H1 (cell line): ENCODE measurements at regions not wholly inside any gene's neighbourhood (a gene's known extent, or its start where the extent isn't known, plus 50 kb on each side); places are given as distances from the start of the nearest gene placed in this dataset.

Source experiments
- CTCF ChIA-PET: fragments of 300-600 bp; sonication (Branson Sonifier 250); formaldehyde crosslinking; loops from one replicate; lab custom pipeline; 2021; ENCODE audit not compliant: partially characterized antibody; lab: Charles Lee
- POLR2A ChIA-PET: fragments of 300-600 bp; sonication (Branson Sonifier 250); formaldehyde crosslinking; loops from one replicate; lab custom pipeline; 2021; ENCODE audit warnings: inconsistent platforms; ENCODE audit not compliant: partially characterized antibody; lab: Charles Lee
- DNase-seq, 2 experiments: peaks; one replicate each; pipeline versions ENCODE4 v3.0.0 to v3.0.0-alpha.2; 2010 to 2022; ENCODE audit warnings: low spot score in 2 of 2, low read depth in 1 of 2, mixed read lengths in 1 of 2
- FAIRE-seq: peaks from 2 replicates; lab custom pipeline; 2011; peaks lifted over from hg19 to GRCh38; lab: Jason Lieb, UNC
- H2AFZ ChIP-seq: 2 replicates; pipeline ENCODE4 v1.8.1; 2012; ENCODE audit warnings: low read length, inconsistent platforms
- H2AK5ac ChIP-seq: 2 replicates; pipeline ENCODE4 v1.6.1; 2013; ENCODE audit warnings: low read depth, low read length
- H2BK120ac ChIP-seq: replicated peaks from 2 replicates; pipeline ENCODE3; 2013; ENCODE audit warnings: low read depth, low read length, inconsistent platforms
- H2BK12ac ChIP-seq: 2 replicates; pipeline ENCODE4 v1.6.1; 2013; ENCODE audit warnings: low read depth, low read length
- H2BK15ac ChIP-seq: 2 replicates; pipeline ENCODE4 v1.6.1; 2013; ENCODE audit warnings: low read length
- H2BK20ac ChIP-seq: 2 replicates; pipeline ENCODE4 v1.6.1; 2013; ENCODE audit warnings: low read length
- H2BK5ac ChIP-seq: 2 replicates; pipeline ENCODE4 v1.6.1; 2013; ENCODE audit warnings: low read depth, low read length
- H3K14ac ChIP-seq: 2 replicates; pipeline ENCODE4 v1.6.1; 2013; ENCODE audit warnings: inconsistent platforms; ENCODE audit not compliant: insufficient read length
- H3K18ac ChIP-seq: 2 replicates; pipeline ENCODE4 v1.6.1; 2013; ENCODE audit warnings: low read length; ENCODE audit errors: extremely low read depth
- H3K23ac ChIP-seq: 2 replicates; pipeline ENCODE4 v1.6.1; 2013; ENCODE audit warnings: inconsistent platforms; ENCODE audit not compliant: insufficient read length
- H3K23me2 ChIP-seq: 2 replicates; pipeline ENCODE4 v1.6.1; 2013; ENCODE audit warnings: low read depth, low read length
- H3K27ac ChIP-seq: 2 replicates; pipeline ENCODE4 v1.6.1; 2011; ENCODE audit warnings: low read depth, low read length, inconsistent platforms
- H3K27me3 ChIP-seq, 4 experiments: replicated peaks in 1 of 4; 1 replicate in 1 of 4; 2 replicates in 3 of 4; pipeline versions ENCODE4 v1.6.1 to v1.8.1; 2011 to 2013; ENCODE audit warnings: low read length in 3 of 4, mild to moderate bottlenecking in 3 of 4, inconsistent platforms in 2 of 4, mixed read lengths in 2 of 4, moderate library complexity in 1 of 4; ENCODE audit not compliant: control insufficient read depth in 3 of 4, insufficient read depth in 3 of 4; ENCODE audit errors: extremely low read depth in 1 of 4
- H3K36me3 ChIP-seq, 4 experiments: 2 replicates each; pipeline versions ENCODE4 v1.6.1 to v1.8.1; 2011 to 2013; ENCODE audit warnings: mild to moderate bottlenecking in 4 of 4, low read length in 3 of 4, moderate library complexity in 2 of 4, control low read depth in 1 of 4, inconsistent platforms in 1 of 4; ENCODE audit not compliant: insufficient read depth in 4 of 4, control insufficient read depth in 2 of 4
- H3K4ac ChIP-seq: replicated peaks from 2 replicates; pipeline ENCODE3; 2013; ENCODE audit warnings: low read length, low read depth, mixed read lengths, inconsistent platforms; ENCODE audit not compliant: insufficient read length
- H3K4me1 ChIP-seq, 4 experiments: replicated peaks in 1 of 4; 1 replicate in 1 of 4; 2 replicates in 3 of 4; pipeline versions ENCODE4 v1.6.1 to v1.8.1; 2011 to 2013; ENCODE audit warnings: low read length in 3 of 4, inconsistent platforms in 2 of 4, mixed read lengths in 1 of 4; ENCODE audit not compliant: insufficient read depth in 4 of 4, control insufficient read depth in 3 of 4
- H3K4me2 ChIP-seq, 2 experiments: 2 replicates each; pipeline versions ENCODE4 v1.6.1 to v1.8.1; 2011 to 2013; ENCODE audit warnings: low read depth in 2 of 2, low read length in 2 of 2, control low read depth in 1 of 2, inconsistent platforms in 1 of 2, mild to moderate bottlenecking in 1 of 2; ENCODE audit not compliant: insufficient read depth in 1 of 2
- H3K4me3 ChIP-seq, 4 experiments: fragments of 200-600, 300-600 bp in 1 of 4; sonication (generic), shearing (Covaris generic), sonication (Bioruptor Twin) in 1 of 4; 2 replicates each; pipeline versions ENCODE4 v1.5.1 to v1.8.1; 2011 to 2016; ENCODE audit warnings: low read length in 4 of 4, low read depth in 3 of 4, control low read depth in 2 of 4, inconsistent platforms in 2 of 4, mild to moderate bottlenecking in 2 of 4, mixed read lengths in 1 of 4, moderate library complexity in 1 of 4; ENCODE audit not compliant: insufficient read depth in 2 of 4; ENCODE audit errors: extremely low read depth in 1 of 4
- H3K56ac ChIP-seq: replicated peaks from 2 replicates; pipeline ENCODE3; 2013; ENCODE audit warnings: low read depth, mild to moderate bottlenecking, mixed read lengths, low read length, inconsistent platforms; ENCODE audit not compliant: insufficient read length
- H3K79me1 ChIP-seq: 2 replicates; pipeline ENCODE4 v1.6.1; 2013; ENCODE audit warnings: low read depth, low read length, control low read depth
- H3K79me2 ChIP-seq, 2 experiments: 2 replicates each; pipeline versions ENCODE4 v1.6.1 to v1.8.1; 2012 to 2013; ENCODE audit warnings: low read length in 2 of 2, mild to moderate bottlenecking in 2 of 2, inconsistent platforms in 1 of 2; ENCODE audit not compliant: insufficient read depth in 2 of 2, control insufficient read depth in 1 of 2
- H3K9ac ChIP-seq, 4 experiments: replicated peaks in 1 of 4; 1 replicate in 1 of 4; 2 replicates in 3 of 4; pipeline versions ENCODE4 v1.6.1 to v1.8.1; 2011 to 2013; ENCODE audit warnings: low read depth in 3 of 4, low read length in 3 of 4, control low read depth in 2 of 4, mild to moderate bottlenecking in 2 of 4, moderate library complexity in 2 of 4, inconsistent platforms in 1 of 4; ENCODE audit errors: extremely low read depth in 1 of 4
- H3K9me3 ChIP-seq, 2 experiments: 2 replicates each; pipeline versions ENCODE4 v1.6.1 to v1.8.1; 2012 to 2013; ENCODE audit warnings: mild to moderate bottlenecking in 2 of 2, moderate library complexity in 2 of 2, control low read depth in 1 of 2, inconsistent platforms in 1 of 2, low read depth in 1 of 2, low read length in 1 of 2, mixed read lengths in 1 of 2; ENCODE audit not compliant: insufficient read depth in 2 of 2
- H4K20me1 ChIP-seq, 2 experiments: replicated peaks in 1 of 2; 2 replicates each; pipeline versions ENCODE3 to v1.8.1; 2011 to 2013; ENCODE audit warnings: inconsistent platforms in 2 of 2, low read length in 2 of 2, mild to moderate bottlenecking in 1 of 2; ENCODE audit not compliant: insufficient read depth in 2 of 2, control insufficient read depth in 1 of 2
- H4K5ac ChIP-seq: 2 replicates; pipeline ENCODE4 v1.6.1; 2013; ENCODE audit warnings: low read length, low read depth, mixed read lengths, inconsistent platforms; ENCODE audit not compliant: insufficient read length
- H4K8ac ChIP-seq: 2 replicates; pipeline ENCODE4 v1.8.0; 2013; ENCODE audit warnings: mild to moderate bottlenecking, moderate library complexity, low read length, inconsistent platforms; ENCODE audit not compliant: insufficient read depth; ENCODE audit errors: extremely low read depth
- H4K91ac ChIP-seq: replicated peaks from 2 replicates; pipeline ENCODE3; 2013; ENCODE audit warnings: low read length, mixed read lengths, inconsistent platforms; ENCODE audit not compliant: insufficient read length
- EZH2 ChIP-seq: fragments of 200-600 bp; sonication (generic); IDR thresholded peaks from 2 replicates; pipeline ENCODE4 v1.7.1; 2012; ENCODE audit warnings: low read depth, mild to moderate bottlenecking, moderate library complexity, low read length, inconsistent platforms; ENCODE audit not compliant: severe bottlenecking
- SIN3A ChIP-seq, 2 experiments: IDR thresholded peaks in 1 of 2; conservative IDR thresholded peaks in 1 of 2; 2 replicates each; pipeline ENCODE4 v1.6.1; 2011 to 2012; ENCODE audit warnings: low read length in 2 of 2, improper control_type of control experiment in 1 of 2, low read depth in 1 of 2, mild to moderate bottlenecking in 1 of 2
- WGBS, 2 experiments: shearing (Covaris generic) in 1 of 2; methylation state at CpG; one replicate each; pipeline versions ENCODE4 v1.1.6 to v1.1.7; 2013 to 2015; ENCODE audit warnings: low lambda C conversion rate in 2 of 2, mixed read lengths in 2 of 2, inconsistent platforms in 1 of 2, low coverage in 1 of 2, missing lambda C conversion rate in 1 of 2; ENCODE audit not compliant: insufficient replicate concordance in 2 of 2, insufficient coverage in 1 of 2, insufficient read length in 1 of 2; ENCODE audit errors: extremely low coverage in 1 of 2, missing lambda C conversion rate in 1 of 2; 5-methylcytosine and 5-hydroxymethylcytosine counted together

DNA sequence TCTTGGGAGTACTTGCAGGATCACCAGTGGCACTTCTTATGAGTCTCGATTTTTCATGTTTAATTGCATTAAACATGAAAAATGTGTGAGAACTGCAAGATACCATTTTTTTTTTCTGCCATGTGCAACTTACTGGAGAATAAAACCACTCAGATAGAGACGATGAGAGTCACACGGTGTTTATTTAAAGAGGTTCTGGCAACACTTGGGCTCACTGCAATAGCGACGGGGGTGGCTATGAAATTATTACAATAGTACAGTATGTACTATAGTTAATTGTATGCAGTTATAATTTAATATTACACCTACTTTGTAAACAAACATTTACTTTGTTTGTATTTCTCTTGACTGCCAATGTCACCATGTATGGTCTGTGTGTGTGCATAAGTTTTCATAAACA is 479.8 kb downstream of the NUP35 start:
- WGBS, 2 experiments: 92% methylated on average over 5 of the region's 5 CpGs; no CpG with 5 or more reads in 1 of the 2 experiments
- Histone ChIP-seq H3K4me2 (no peak overlapping the region), H3K9ac (no peak overlapping the region), H3K27ac (no peak overlapping the region), H2BK5ac (no peak overlapping the region), H2BK20ac (no peak overlapping the region), H2BK120ac (no peak overlapping the region), H3K56ac (no peak overlapping the region), H4K8ac (no peak overlapping the region), H4K5ac (no peak overlapping the region), H2BK12ac (no peak overlapping the region), H4K20me1 (no peaks in the 10 kb centered on the region), H2AFZ (no peak overlapping the region), H3K14ac (no peak overlapping the region), H3K23me2 (no peaks in the 10 kb centered on the region), H3K9me3 (no peaks in the 10 kb centered on the region), H3K79me2 (no peaks in the 10 kb centered on the region), H3K23ac (no peak overlapping the region), H3K4me3 (no peak overlapping the region), H3K4me1 (no peaks in the 10 kb centered on the region; a peak in 1 of 7 replicates), H3K4ac (no peak overlapping the region), H3K27me3 (no peaks in the 10 kb centered on the region), H2BK15ac (no peak overlapping the region), H3K18ac (no peak overlapping the region), H4K91ac (no peak overlapping the region), H3K36me3 (no peaks in the 10 kb centered on the region), H2AK5ac (no peak overlapping the region), H3K79me1 (no peaks in the 10 kb centered on the region)
- DNase-seq: no peak
- ChIA-PET CTCF (no interaction called here), POLR2A (no interaction called here)
- no peak for FAIRE-seq
- TF ChIP-seq EZH2: no peak
- no peak for TF ChIP-seq SIN3A (conservative IDR thresholded peaks at IDR 0.05 in 1 of 2, IDR thresholded peaks at IDR 0.05 in 1 of 2; ENCODE audit: low read depth in 1 of 2, low read length in 2 of 2)
